Tibial nerve (tissue), 4 donors: ENCODE measurements at regions not wholly inside any gene's neighbourhood (a gene's known extent, or its start where the extent isn't known, plus 50 kb on each side); places are given as distances from the start of the nearest gene placed in this dataset.

Source experiments
- EP300 ChIP-seq, 2 donors: sonication (generic); formaldehyde crosslinking; IDR thresholded peaks; one replicate each; pipeline ENCODE4 v1.6.1; 2017; ENCODE audit warnings: antibody characterized with exemption in 2 of 2, mild to moderate bottlenecking in 1 of 2
- POLR2A ChIP-seq, 2 donors: fragments of 450-650 bp; IDR thresholded peaks; one replicate each; pipeline ENCODE4 v1.6.1; 2017; ENCODE audit warnings: antibody characterized with exemption in 2 of 2, mild to moderate bottlenecking in 2 of 2, moderate library complexity in 2 of 2
- TF ChIP-seq, protein P1 (sequence below), 5 experiments: fragments of 200-600 bp in 3 of 5; fragments of 450-650 bp in 2 of 5; sonication (generic) in 3 of 5; IDR thresholded peaks; one replicate each; pipeline ENCODE4 v1.5.1; 2016 to 2019; ENCODE audit warnings: antibody characterized with exemption in 5 of 5, mild to moderate bottlenecking in 3 of 5, moderate library complexity in 2 of 5

DNA sequence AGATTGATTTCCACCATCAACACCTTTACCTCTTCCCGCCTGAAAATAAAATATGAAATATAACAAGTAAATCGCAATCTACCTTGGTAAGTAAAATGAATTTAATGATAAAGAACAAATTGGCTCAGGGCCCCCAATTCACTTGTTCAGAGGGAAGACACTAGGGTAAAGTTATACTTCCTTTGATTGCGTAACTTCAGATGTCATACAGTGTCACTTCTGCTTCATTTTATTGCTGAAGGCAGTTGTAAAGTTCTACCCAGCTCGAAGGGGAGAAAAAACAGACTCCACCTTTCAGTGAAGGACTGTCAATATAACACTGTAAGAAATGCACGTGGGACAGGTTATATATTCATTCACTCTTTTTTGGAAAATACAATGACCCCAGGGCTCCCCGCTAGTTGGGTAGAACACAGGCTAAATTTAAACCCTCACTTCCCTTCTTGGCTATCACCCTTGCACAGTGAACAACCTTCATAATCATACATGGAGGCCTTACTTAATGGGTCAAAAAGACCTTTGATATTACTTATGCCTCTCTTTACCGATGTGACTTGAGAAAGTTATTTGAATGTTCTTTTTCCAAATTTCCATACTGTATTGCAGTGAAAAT, 848.8 kb downstream of the MAT2B start:
- TF ChIP-seq, protein P1, sequence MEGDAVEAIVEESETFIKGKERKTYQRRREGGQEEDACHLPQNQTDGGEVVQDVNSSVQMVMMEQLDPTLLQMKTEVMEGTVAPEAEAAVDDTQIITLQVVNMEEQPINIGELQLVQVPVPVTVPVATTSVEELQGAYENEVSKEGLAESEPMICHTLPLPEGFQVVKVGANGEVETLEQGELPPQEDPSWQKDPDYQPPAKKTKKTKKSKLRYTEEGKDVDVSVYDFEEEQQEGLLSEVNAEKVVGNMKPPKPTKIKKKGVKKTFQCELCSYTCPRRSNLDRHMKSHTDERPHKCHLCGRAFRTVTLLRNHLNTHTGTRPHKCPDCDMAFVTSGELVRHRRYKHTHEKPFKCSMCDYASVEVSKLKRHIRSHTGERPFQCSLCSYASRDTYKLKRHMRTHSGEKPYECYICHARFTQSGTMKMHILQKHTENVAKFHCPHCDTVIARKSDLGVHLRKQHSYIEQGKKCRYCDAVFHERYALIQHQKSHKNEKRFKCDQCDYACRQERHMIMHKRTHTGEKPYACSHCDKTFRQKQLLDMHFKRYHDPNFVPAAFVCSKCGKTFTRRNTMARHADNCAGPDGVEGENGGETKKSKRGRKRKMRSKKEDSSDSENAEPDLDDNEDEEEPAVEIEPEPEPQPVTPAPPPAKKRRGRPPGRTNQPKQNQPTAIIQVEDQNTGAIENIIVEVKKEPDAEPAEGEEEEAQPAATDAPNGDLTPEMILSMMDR (IDR thresholded peaks at IDR 0.05), result no peak
- no peak for TF ChIP-seq POLR2A (IDR thresholded peaks at IDR 0.05)
- TF ChIP-seq EP300 (IDR thresholded peaks at IDR 0.05), result no peak
